HG03108 (cell line): ENCODE measurements at regions not wholly inside any gene's neighbourhood (a gene's known extent, or its start where the extent isn't known, plus 50 kb on each side); places are given as distances from the start of the nearest gene placed in this dataset.
"Not testable (repeated sequence)": the region's sequence is repeated elsewhere in the genome, so short reads cannot be mapped to it uniquely, and the experiment has no call there.

Experiments
- ATAC-seq: cut with Tn5 transposase; IDR thresholded peaks from one replicate; pipeline ENCODE4 v1.9.1; 2021; ENCODE audit warnings: moderate library complexity; ENCODE audit not compliant: unreplicated experiment

DNA sequence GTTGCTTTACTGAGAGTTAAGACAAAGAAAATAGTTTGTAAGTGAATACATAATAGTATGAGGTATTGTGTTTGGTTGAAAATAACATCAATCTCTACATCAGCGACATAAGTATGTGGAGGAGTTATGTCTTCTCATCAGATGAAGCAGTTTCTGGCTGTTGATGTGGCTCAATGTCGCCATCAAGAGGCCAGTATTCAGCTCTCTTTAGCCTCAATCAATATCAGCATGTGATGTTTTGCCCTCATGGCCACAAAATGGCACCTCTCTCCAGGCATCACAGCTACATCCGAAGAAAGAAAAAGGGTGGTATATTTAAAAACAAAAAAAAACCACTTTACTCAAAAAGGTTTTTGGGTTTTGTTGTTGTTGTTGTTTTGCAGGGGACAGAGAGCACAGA is 302.3 kb upstream of the TMEM132C start:
- ATAC-seq = no peak

DNA sequence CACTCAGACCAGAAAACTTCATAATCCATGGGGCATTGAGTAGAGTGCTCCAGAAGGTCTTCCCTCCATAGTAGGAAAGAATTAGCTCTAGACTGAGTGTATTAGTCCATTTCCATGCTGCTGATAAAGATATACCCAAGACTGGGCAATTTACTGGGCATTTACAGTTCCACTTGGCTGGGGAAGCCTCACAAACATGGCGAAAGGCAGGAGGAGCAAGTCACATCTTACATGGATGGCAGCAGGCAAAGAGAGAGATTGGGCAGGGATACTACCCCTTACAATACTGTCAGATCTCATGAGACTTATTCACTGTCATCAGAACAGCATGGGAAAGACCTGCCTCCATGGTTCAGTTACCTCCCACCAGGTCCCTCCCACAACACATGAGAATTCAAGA is 300.6 kb upstream of the TMEM132C start:
- ATAC-seq = no peak

- ATAC-seq = no peak
Measured at GRCh38 chr12:127970491-127970890, 296.5 kb upstream of the TMEM132C start.

DNA sequence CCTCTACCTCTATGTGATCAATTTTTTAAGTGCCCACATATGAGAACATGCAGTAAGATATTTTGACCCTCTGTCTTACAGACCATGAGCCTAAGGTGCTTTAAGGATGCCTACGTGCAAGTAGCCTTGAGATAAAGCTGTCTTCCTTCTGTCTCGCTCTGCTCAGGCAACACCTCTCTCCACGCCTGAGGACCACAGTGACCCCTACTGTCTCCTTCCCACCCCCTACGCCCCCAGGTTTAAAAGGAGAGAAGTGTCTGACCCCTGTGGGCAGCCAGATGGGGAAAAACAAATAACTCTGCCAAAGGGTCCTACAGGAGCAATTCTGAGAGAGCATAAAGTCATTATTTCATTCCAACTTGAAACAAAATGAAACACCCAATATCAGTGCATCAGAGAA is 286.4 kb upstream of the TMEM132C start:
- ATAC-seq = no peak

GRCh38 chr12:127981875-127982274 is 285.1 kb upstream of the TMEM132C start:
- ATAC-seq = no peak

DNA sequence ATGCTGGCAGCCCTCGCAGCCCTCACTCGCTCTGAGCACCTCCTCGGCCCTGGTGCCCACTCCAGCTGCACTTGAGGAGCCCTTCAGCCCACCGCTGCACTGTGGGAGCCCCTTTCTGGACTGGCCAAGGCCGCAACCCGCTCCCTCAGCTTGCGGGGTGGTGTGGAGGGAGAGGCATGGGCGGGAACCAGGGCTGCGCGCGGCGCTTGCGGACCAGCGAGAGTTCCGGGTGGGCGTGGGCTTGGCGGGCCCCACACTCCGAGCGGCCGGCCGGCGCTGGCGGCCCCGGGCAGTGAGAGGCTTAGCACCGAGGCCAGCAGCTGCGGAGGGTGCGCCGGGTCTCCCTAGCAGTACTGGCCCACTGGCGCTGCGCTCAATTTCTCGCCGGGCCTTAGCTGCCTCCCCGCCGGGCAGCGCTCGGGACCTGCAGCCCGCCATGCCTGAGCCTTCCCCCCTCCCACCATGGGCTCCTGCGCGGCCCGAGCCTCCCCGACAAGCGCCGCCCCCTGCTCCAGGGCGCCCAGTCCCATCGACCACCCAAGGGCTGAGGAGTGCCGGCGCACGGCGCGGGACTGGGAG is 283.7 kb upstream of the TMEM132C start:
- ATAC-seq = not testable (repeated sequence)

- ATAC-seq = no peak
Measured at GRCh38 chr12:127984386-127985055, 282.4 kb upstream of the TMEM132C start.

- no peak for ATAC-seq
Measured at GRCh38 chr12:127987199-127987901, 279.6 kb upstream of the TMEM132C start.

DNA sequence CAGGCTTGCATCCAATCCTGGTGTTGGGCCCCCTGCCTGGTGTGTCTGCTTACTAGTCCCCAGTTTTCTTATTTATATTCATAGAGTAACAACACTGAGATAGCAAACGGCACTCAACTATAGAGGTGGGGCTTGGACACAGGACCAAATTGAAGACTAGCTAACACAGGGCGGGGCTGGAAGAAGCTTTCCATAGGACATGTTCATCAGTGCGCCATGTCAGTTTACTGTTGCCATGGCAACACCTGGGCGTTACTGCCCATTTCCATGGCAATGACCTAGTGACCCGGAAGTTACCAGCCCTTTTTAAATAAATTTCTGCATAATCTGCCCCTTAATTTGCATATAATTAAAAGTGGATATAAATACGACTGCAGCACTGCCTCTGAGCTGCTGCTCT is 275.5 kb upstream of the TMEM132C start:
- no peak for ATAC-seq

- ATAC-seq = no peak
Measured at GRCh38 chr12:127998988-127999387, 268.0 kb upstream of the TMEM132C start.

DNA sequence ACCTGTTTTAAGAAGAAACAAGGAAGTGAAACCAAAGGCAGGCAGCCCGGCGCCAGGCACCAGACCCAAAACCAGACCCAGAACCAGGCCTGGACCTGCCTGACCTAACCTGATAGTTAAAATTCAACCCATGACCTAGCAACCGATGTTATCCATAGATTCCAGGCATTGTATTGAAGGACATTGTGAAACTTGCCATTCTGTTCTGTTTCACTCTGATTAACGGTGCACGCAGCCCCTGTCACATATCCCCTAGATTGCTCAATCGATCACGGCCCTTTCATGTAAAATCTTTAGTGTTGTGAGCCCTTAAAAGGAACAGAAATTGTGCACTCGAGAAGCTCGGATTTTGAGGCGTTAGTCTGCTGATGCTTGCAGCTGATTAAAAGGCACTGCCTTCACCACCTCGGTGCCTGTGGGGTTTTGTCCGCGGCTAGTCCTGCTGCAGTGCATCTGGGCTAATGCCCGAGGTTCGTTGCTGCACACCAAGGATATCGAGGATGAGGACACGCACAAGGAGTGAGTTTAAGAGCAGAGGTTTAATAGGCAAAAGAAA is 262.5 kb upstream of the TMEM132C start:
- ATAC-seq = no peak

DNA sequence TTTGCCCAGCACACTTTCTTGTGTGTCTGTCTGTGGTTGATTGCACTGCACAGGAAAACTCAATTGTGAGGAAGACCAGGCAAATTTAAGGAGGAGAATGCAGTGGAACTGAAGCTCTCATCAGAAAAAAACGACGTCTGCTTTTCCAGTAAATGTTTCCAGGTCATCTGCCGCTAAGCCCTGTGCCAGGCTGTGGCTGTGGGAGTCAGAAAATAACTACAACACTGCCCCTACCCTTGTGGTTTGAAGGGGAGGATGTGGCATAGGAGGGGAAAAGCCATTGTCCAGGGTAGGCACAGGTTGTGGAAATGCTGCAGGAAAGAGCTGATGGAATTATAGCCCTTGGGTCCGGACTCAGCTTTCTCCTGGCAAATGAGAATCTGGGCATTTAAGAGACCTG is 259.7 kb upstream of the TMEM132C start:
- ATAC-seq = no peak

DNA sequence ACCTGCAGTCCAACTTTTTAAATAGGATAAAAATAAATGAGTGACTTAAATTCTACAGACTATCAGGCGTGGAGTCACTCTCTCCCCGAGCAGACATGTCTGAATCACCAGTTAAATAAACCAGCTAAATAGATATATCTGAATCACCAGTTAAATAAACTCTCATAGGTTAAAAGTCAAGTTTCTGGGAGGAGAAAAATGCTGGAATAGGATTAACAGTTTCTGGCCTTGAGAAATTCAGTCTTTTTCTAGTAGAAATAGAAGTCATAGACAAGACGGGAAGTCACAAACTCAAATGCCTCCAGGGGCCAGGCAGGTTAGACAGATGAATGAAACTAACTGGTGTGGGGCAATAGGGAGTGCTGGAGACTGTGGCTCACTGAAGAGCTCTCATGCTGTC is 258.6 kb upstream of the TMEM132C start:
- no peak for ATAC-seq

DNA sequence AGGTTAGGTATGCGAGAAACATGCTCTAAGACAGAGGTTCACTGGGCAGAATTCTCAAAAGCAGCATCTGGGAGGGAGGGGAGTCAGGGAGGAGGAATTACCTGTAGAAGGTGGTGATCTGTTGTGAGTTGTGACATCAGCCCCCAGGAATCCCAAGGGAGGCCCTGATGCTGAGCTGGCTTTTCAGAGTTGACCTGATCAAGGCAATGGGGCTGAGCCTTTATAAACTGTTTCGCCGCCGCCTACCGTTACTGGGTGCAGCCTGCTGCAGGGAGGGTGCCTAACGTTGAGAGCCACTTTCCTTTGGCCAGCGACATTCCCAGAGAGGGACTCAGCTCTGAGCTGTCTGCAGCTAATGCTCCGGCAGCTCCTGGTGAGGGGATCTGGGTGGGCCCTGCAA is 257.9 kb upstream of the TMEM132C start:
- ATAC-seq = no peak

- ATAC-seq = no peak
Measured at GRCh38 chr12:128012110-128012509, 254.9 kb upstream of the TMEM132C start.

- ATAC-seq = no peak
Measured at GRCh38 chr12:128015276-128015675, 251.7 kb upstream of the TMEM132C start.

DNA sequence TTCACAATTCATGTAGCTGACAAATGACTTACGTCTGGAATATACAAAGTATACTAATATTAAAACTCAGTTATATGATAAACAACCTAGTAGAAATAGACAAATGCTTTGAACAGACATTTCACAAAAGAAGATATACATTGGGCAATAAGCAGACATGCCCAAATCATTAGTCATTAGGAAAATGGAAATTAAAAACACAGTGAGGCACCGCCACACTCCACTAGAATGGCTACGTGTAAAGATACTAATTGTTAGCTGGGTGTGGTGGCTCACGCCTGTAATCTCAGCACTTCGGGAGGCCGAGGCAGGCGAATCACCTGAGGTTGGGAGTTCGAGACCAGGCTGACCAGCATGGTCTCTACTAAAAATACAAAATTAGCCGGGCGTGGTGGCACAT is 248.9 kb upstream of the TMEM132C start:
- no peak for ATAC-seq

DNA sequence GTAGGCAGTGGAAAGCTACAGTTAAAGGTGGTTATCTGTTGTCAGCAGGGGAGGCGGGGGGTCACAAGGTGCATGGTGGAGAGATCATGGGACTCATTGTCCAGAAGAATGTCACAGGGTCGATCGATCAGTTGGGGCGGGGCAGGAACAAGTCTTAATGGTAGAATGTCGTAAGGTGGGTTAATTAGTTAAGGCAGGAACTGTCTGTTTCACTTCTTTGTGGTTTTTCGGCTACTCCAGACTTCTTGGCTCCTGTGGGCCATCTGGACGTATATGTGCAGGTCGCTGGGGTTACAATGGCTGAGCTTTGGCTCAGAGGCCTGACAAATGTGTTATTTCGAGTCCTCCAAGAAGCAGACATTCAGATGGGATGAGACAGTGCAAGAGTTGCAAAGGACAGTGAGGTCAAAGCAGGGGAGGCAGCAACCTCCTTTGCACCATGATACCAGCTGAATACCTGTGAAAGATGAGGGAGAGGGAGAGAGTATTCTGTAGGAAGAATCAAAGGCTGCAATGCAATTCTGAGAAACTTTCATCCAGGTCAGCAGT is 246.9 kb upstream of the TMEM132C start:
- ATAC-seq = no peak

DNA sequence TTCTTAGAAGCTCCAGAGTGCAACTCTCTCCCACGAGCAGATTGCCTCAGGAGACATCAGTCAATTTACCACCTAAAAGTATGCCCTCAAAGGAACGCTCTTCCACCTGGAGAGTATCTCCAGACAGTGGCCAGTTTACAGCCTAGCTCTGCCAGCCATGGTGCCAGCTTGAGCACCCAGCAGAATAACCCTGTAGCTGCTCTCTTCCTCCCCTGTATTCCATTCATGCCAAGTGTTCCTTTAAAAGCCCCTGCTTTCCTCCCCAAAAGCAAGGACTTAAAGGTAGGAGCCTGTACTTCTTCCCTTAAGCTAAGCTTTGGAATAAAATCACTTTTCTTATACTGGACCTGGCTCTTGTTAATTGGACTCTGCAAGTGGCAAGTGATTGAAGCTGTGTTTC is 245.4 kb upstream of the TMEM132C start:
- ATAC-seq = no peak

DNA sequence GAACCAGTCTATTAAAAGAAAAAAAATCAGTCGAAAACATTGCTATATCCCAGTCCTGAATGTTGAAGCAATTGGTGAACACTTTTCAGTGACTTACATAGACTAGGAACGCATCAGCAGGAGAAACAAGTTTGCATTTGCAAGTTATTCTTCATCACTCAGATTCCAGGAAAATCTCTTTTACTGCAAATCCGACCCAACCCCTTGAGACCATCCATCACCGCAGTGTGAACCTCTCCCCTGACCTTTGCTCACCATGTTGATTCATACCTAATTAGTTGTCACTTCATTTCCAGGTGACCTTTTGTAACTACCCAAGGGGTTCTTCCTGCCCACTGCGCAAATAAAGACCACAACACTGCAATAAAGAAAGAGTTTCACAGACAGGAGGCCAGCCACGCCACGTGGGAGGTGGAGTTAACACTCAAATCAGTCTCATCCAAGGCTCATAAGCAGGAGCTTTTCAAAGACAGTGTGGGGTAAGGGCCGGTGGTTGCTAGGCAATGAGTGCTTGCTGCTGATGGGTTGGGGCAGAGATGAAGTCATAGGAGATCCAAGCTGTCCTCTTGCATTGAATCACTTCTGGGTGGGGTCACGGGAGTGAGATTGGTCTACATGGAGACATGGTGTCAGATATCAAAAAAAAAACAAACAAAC is 241.3 kb upstream of the TMEM132C start:
- ATAC-seq = no peak
